Fibroblast of skin of scalp (primary cell): ENCODE measurements at regions not wholly inside any gene's neighbourhood (a gene's known extent, or its start where the extent isn't known, plus 50 kb on each side); places are given as distances from the start of the nearest gene placed in this dataset.

Experiments used
- DNase-seq: peaks from one replicate; pipeline ENCODE4 v3.0.0-alpha.2; 2013

DNA sequence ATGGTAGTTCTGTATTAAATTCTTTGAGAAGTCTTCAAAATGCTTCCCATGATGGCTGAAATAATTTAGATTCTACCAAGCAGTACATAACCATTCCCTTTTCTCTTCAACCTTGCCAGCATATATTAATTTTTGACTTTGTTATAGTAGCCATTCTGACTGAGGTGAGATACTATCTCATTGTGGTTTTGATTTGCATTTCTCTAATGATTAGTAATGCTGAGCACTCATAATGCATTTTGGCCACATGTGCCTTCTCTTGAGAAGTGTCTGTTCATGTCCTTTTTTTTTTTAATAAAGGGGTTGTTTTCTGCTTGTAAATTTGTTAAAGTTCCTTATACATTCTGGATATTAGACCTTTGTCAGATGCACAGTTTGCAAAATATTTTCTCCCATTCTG lies 173.9 kb downstream of the CALCRL start:
- DNase-seq: no peak

GRCh38 chr2:187272255-187272654 lies 175.8 kb downstream of the CALCRL start:
- DNase-seq: no peak

DNA sequence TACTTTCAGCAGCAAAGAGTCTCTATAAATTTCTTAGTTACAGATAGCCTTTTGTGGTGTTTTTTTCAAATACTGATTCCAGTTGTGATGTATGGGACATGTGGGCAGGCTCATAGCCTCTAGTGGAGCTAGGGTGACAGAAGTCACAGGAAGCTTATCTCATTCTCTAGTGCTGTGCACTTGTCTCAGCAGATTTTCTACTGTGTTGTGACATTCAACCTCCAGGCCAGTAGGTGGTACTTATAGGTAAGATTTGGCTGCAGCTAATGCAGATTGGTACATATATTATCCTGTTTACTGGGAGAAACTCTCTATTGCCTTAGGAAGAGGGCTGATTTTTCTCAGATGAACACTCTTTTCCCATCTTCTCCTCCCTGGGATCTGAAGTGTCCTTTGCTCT lies 176.2 kb downstream of the CALCRL start:
- no peak for DNase-seq

DNA sequence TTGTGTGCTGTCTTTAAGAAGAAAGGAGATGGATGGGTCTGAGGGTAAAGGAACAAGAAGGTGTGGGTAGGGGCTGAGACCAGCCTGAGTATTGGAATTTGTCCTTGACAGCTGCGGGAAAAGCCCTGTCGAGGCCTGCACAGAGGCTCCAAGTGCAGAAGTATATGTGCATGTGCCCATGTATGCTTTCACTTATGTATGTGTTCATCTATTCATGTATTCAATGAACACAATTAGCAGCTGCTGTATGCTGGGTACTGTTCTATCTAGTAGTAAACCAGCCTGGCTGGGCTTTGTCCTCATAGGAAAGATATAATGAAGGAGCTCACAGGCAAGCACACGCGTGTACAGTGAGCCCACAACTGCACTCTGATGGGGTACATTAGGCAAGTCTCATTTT lies 181.4 kb downstream of the CALCRL start:
- no peak for DNase-seq

GRCh38 chr2:187266147-187266546 lies 181.9 kb downstream of the CALCRL start:
- DNase-seq: no peak

DNA sequence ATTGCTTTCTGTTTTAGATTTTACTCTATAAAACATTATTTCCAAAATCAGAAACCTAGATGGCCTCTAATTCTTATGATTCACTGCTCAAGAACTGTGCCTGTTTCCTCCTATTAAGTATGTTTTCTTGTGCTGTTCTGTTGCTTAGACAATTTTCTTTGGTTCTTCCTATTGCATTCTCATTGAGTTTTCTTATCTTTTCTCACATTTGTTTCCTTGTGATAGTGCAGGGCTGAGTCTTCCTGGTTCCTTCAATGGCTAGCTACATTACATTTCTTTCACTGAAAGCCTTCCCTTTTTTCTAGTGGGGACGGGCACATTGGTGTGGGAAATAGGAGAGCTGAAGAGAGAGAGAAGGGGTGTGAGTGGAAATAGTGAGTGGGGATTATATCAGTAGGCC lies 183.4 kb downstream of the CALCRL start:
- DNase-seq: no peak

DNA sequence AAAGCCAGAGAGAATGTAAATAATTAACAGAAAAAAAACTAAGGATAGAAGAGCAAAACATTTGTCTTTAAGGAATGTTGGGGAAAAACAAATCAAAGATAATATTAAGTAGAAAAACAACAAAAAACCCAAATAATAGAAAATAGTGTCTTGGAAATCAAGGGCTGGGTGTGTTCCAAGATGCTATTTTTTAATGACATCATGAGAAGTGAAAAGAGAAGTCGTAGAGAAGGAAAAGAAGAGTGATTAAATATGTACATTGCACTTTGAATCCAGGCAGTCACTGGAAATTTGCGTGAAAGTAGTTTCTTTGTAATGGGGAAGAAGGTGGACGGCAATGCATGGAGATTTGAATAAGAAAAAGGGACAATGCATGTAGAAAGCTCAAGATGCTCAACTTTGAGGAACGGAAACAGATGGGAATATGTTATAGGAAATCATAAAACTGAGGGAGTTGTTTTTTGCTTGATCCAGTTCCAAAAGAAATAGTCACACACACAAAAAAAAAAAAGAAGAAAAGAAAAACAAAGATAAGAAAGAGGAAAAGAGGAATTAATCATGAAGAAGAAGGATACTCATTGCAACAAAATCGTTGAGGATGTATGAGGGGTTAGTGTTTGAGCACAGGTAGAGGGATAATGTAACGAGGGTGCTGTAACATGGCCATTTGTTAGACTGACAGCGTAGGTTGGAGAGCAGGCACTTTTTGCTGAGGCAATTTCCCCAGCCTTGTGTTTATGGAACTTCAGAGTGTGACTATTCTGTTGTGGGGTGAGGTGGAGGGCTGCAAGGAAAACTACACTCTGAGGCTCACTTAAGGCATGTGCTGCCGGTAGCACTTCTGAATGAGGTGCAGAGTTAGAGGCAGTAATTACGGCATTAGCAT lies 184.1 kb downstream of the CALCRL start:
- DNase-seq: no peak

- DNase-seq: no peak
Measured at GRCh38 chr2:187261705-187262104, 186.3 kb downstream of the CALCRL start.

GRCh38 chr2:187252063-187252462 lies 196.0 kb downstream of the CALCRL start:
- no peak for DNase-seq

DNA sequence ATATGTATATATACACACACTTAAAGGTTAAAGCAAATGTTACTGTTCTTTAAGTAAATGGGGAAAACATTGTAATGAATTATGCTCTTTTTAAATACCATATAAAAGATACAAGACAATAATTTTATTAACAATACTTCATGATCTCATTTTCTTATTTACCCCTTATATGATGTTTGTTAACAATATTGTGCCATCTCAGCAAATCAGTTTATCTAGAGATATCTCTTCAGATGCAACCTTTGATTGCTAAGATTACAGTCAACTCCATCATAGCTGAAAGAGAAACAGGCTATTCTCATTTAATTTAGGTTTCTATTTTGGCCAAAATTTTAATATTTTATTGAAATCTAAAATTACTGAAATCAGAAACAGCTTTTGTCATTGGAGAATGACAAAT lies 197.9 kb downstream of the CALCRL start:
- DNase-seq: no peak

- no peak for DNase-seq
Measured at GRCh38 chr2:187233811-187234210, 214.2 kb downstream of the CALCRL start.

GRCh38 chr2:187232749-187233148 lies 215.3 kb downstream of the CALCRL start:
- DNase-seq: no peak

GRCh38 chr2:187230088-187230487 lies 218.0 kb downstream of the CALCRL start:
- no peak for DNase-seq

GRCh38 chr2:187228986-187229385 lies 219.1 kb downstream of the CALCRL start:
- no peak for DNase-seq

DNA sequence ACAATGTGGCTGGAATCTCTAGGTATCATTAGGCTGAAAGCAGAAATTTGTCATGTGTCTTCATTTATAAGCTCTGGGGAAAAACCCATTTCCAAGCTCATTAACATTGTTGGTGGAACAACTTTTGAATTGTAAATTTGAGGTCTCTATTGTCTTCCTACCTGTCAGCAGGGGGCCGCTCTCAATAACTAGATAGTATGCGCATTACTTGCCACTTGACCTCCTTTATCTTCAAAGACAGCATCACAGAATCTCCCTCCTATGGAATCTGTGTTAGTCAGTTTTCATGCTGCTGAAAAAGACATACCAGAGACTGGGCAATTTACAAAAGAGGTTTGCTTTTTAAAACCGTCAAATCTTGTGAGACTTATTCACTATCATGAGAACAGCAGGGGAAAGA lies 223.1 kb downstream of the CALCRL start:
- no peak for DNase-seq

DNA sequence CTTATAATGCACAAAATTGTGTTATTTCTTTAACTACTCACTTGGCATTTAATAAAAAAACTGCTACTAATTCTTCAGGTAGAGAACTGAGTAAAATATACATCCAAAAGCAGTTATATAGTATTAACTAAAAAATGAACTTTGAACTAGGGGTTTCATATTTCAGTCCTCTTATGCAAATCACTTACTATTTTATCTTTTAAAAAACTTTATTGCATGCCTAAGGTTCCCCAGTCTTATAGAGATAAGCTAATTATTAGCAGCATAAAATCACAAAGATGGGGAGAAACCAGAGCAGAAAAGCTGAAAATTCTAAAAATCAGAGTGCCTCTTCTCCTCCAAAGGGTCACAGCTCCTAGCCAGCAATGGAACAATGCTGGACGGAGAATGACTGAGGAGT lies 228.0 kb downstream of the CALCRL start:
- DNase-seq: no peak

DNA sequence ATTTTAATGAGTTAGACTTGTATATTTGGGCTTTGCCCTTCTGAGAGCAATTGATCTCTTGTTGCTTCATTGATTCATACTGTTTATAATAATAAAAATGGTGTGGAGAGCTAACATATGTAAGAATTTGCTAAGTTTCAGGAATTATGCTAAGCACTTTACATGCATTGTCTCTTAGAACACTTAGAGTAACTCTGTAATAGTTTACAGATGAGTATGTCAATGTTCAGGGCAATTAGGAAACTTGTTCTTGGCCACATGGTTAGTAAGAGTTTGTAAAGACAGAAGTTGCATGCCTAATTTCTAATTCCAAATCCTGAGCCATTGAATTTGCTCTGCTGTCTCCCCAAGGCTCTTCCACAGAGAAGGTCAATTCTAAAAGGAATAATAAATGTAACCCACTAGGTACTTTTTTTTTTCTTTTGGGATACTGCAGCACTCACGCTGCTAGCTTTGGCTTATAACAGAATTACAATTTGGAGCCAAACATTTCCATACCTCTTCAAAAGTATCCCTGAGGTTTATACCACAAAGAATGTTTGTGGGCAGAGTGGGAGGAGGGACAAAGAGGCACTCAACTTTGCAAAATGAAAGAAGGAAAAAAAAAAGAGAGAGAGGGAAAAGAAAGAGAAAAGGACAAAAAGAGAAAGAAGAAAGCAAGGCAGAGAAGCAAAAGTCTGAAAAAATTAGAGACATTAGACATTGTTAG lies 232.4 kb downstream of the CALCRL start:
- peak; percentile 50 for DNase-seq

DNA sequence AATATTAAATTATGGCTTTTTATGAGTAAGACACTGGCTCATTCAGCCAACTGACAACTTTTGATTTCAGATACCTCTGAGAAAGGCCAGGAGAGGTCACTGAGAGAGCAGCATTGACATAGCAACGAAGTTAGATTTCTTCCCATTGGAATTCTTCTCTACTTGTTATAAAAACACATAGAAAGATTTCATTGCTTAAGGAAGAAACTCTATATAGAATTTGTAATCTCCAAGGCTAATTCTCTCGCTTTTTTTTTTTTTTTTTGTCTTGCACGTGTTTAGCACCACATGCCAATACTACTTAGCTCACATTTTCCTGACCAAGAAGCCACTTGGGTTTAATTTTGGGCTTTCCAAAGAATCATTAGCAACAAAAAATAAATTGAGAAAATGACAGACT lies 233.7 kb downstream of the CALCRL start:
- DNase-seq: no peak

GRCh38 chr2:187213798-187214197 lies 234.3 kb downstream of the CALCRL start:
- DNase-seq: no peak

DNA sequence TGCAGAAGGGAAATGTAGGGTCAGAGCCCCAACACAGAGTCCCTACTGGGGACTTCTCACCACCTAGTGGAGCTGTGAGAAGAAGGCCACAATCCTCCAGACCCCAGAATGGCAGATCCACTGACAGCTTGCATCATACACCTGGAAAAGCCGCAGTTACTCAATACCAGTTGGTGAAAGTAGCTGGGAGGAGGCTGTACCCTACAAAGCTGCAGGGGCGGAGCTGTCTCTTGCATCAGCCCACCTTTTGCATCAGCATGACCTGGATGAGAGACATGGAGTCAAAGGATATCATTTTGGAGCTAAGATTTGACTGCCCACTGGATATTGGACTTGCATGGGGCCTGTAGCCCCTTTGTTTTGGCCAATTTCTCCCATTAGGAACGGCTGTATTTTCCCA lies 237.3 kb downstream of the CALCRL start:
- DNase-seq: no peak

- no peak for DNase-seq
Measured at GRCh38 chr2:187208199-187208785, 239.8 kb downstream of the CALCRL start.

DNA sequence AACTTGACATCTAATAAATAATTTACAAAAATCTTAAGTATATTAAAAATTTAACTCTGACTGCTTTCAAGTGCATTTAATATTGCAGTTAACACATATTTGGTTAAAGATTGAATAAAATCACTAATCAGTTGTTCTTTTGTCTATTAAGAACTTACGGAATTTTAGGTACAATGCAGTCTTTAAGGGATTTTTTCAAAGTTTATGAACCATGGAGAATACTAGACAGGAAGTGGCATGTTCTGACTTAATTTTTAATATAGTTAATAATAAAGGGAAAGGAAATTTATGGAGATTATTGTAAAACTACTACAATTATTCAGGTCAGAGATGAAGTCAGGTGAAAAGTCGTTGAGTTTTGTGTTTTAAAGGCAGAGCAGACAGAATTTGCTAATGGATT lies 240.9 kb downstream of the CALCRL start:
- DNase-seq: no peak

DNA sequence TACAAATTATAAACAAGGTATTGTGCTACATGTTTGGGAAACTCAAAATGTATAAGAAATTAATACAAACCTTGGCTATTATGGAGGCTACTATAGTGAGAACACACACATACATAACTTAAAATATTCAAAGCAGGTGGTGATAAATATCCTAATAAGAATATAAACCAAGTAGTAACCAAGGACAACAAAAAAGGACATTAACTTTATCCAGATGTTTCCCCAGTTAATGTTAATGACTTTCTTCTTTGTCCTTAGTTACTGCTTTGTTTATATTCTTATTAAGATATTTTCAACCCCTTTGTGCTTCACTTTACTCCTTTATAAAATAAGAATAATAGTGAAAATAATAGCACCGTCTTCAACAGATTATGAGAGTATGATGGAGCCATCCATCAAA lies 241.6 kb downstream of the CALCRL start:
- DNase-seq: no peak

GRCh38 chr2:187206071-187206470 lies 242.0 kb downstream of the CALCRL start:
- no peak for DNase-seq
